Astrocyte of the cerebellum (primary cell): ENCODE measurements at regions not wholly inside any gene's neighbourhood (a gene's known extent, or its start where the extent isn't known, plus 50 kb on each side); places are given as distances from the start of the nearest gene placed in this dataset.

Experiments used
- DNase-seq: peaks from one replicate; pipeline ENCODE4 v3.0.0-alpha.2; 2011; ENCODE audit warnings: low read depth
- H3K4me3 ChIP-seq: 2 replicates; pipeline ENCODE4 v1.5.1; 2011; ENCODE audit warnings: mild to moderate bottlenecking, low read depth, low read length, moderate library complexity
- in situ Hi-C: cut with HindIII; loops from 2 replicates; pipeline ENCODE4 v1.10.0; 2017; ENCODE audit warnings: low sequenced_read_pairs
- TF ChIP-seq, protein P1 (sequence below): IDR thresholded peaks from 2 replicates; pipeline ENCODE4 v1.5.1; 2012; ENCODE audit warnings: low read length, low read depth, moderate library complexity, mild to moderate bottlenecking; ENCODE audit errors: missing control alignments

DNA sequence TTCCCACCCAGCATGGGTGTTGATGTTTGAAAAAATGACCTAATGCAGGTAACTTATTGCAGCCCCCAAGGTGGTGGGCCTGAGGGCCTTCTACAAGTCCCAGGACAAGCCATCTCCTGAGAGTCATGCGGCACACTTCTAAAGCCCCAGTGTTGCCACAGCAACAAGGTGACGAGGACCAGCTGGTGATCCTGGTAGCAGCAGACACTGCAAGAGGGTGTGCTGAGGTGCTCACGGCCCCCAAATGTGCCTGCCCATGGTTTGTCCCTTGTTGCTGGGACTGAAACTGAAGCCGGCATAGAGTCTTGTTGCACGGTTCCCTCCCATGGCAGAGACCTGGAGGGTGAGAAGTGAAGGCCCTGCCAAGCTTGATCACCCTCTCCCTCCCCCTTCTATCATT, 333.2 kb upstream of the MGMT start:
- in situ Hi-C loops: no loop called here

DNA sequence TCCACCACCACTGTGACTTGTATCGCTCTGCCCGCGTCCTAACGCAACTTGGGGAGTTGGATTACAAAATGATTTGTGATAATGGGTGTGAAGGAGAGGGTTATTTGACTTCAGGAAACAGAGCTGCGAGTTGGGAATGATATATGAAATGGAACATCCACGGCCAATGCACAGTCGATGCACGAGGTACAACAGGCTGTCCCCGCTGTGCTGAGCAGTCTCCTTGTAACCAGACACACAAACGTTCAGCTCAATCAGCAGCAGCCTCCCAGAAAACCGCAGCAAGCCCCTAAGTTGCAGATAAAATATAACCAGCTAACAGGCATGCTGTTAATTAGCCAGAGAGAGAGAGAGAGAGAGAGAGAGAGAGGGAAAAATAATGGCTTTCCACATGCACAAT, 332.7 kb upstream of the MGMT start:
- in situ Hi-C loops: no loop called here
- H3K4me3 ChIP-seq: no peak overlapping the region
- TF ChIP-seq, protein P1, sequence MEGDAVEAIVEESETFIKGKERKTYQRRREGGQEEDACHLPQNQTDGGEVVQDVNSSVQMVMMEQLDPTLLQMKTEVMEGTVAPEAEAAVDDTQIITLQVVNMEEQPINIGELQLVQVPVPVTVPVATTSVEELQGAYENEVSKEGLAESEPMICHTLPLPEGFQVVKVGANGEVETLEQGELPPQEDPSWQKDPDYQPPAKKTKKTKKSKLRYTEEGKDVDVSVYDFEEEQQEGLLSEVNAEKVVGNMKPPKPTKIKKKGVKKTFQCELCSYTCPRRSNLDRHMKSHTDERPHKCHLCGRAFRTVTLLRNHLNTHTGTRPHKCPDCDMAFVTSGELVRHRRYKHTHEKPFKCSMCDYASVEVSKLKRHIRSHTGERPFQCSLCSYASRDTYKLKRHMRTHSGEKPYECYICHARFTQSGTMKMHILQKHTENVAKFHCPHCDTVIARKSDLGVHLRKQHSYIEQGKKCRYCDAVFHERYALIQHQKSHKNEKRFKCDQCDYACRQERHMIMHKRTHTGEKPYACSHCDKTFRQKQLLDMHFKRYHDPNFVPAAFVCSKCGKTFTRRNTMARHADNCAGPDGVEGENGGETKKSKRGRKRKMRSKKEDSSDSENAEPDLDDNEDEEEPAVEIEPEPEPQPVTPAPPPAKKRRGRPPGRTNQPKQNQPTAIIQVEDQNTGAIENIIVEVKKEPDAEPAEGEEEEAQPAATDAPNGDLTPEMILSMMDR: no peak
- DNase-seq: no peak

More for the DNA sequence above, 333.2 kb upstream of the MGMT start:
- DNase-seq: no peak
- no peak overlapping the region for H3K4me3 ChIP-seq
- TF ChIP-seq, protein P1: no peak

DNA sequence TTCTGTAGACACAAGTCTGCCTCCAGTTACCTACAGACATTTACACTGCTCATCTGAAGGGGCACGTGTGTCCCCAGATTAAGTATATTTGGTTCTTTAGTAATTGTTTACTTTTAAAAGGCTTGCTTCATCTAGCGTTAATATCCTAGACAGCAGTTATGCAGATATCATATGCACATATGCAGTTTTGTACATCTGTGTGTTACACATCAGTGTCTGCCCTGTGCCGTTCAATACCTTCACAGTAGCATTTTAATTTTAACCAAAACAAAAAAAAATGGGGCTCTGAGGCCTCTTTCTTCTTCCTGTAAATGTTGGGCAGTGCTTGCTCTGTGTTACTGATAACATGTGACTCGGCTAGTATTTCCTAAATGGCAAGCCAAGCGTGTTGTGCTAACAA, 331.4 kb upstream of the MGMT start:
- H3K4me3 ChIP-seq: no peak overlapping the region
- DNase-seq: no peak
- TF ChIP-seq, protein P1: no peak
- in situ Hi-C loops: no loop called here

DNA sequence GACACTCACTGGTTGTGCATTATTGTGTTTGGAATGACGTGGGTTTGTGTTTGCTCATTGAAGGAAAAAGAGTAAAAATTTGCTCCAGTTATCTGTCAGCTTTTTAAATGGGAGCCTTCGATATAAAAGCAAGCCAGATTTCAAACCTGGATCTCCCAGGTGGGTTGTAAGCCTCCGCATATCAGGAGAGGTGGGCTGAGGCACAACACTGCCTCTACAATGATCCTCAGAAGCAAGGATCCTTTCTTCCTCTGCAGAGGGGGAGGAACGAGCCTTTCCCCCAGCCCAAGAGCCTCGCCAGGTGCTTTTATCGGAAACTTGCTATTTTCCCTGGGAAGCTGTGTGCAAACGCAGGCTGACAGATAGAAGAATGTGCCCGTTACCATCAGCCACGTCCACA, 331.0 kb upstream of the MGMT start:
- DNase-seq: no peak
- in situ Hi-C loops: no loop called here

DNA sequence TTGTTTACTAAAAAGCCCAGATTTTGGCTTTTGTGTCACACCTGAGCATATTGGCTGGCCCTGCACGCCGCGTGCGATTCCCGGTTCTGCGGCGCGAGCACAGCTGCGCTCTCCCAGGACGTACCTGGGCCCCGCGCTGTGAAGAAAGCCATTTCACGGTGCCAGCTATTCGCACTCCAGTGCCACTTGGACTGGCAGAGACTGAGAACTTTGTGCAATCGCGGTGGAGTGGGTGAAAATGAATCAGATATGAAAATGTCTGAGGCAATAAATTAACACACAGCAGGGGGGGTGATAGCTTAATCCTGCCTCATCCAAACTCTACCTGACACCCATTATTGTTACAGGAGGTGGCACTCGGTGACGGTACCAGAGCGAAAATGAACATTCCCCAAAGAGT, 330.1 kb upstream of the MGMT start:
- no peak overlapping the region for H3K4me3 ChIP-seq
- in situ Hi-C loops: no loop called here
- DNase-seq: no peak
- TF ChIP-seq, protein P1: no peak

More for the DNA sequence above, 331.0 kb upstream of the MGMT start:
- H3K4me3 ChIP-seq: no peak overlapping the region
- TF ChIP-seq, protein P1: no peak

DNA sequence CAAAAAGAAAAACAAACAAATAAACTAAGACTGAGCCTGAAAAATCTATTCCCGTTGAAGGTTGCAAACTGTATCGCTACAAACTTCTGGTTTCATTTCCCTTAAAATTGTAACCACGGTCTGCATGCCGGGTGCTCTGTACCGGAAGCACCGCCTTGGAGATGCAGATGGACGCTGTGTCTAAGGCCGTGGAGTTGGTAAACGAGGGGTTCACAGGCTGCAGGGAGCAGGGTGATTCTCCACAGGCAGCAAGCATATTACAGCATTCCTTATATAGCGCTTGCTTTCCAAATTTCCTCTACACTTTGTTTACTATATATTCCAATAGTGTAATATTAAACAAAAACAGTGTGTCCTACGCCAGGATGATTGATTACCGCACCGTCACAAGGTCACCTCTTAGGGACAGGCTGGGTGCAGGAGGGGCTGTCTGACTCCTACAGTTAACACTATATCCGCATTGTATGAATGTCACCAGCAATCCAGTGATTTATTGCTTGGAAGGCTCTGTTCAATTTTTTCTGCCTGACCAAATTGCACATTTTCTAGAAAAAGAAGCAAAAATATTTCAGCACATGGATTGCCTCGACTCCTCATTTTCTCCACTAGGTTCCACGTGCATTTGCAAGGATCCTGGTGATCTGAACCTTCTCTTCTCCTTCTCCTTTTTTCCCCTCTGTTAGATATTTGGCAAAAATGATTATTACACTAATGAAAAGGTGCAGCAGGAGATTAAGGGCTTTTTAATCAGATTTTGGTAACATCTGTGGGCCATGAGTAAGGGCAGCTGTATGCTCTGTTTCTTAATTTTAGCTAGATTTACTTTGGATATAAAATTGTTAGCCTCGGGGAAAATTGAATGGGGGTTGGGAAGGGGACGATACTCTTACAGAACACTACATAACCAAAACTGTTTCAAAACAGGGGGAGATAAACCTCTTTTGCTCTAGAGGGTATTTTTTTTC, 325.8 kb upstream of the MGMT start:
- no peak for DNase-seq
- TF ChIP-seq, protein P1: no peak
- in situ Hi-C loops: no loop called here
- no peak overlapping the region for H3K4me3 ChIP-seq
